ENCODE measurements at regions not wholly inside any gene's neighbourhood (a gene's known extent, or its start where the extent isn't known, plus 50 kb on each side); places are given as distances from the start of the nearest gene placed in this dataset.

DNA sequence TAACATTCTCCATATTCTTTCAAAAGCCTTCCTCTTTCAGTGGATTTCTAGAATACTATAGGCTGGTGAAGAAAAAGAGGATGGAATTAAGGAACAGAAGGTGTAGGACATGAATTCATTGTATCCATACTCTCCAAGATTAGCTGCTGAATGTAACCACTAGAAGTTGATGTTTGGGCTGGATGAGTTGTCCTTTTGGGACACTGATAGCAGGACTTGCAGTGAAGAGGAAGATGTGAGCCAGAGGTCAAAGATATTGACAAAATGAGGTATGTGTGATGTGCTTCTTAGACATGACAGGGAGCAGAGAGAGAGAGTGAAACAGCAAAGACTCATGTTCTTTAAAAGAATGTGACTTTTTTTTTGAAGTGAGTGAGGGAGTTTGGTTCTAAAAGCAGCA, 134.3 kb upstream of the MAN1A1 start:
- CTCF ChIA-PET: no interaction called here
- peaks cover 0 to 15% (median 3%) of the 10 kb centered on the region in 3 donors for H3K36me3 Mint-ChIP-seq

GRCh38 chr6:119482850-119483285, 133.3 kb upstream of the MAN1A1 start:
- peaks cover 0 to 7% (median 0%) of the 10 kb centered on the region in 5 donors for H3K9me3 Mint-ChIP-seq

More for the DNA sequence above, 134.3 kb upstream of the MAN1A1 start:
- no peak for DNase-seq
- Histone ChIP-seq H3K36me3 (ENCODE audit: insufficient read depth, low read length) (no peaks in the 10 kb centered on the region), H3K9me3 (ENCODE audit: low read length) (no peaks in the 10 kb centered on the region), H3K4me3 (ENCODE audit: low read length) (no peak overlapping the region), H3K27me3 (ENCODE audit: insufficient read depth, low read length, poor library complexity, severe bottlenecking) (no peaks in the 10 kb centered on the region), H3K27ac (ENCODE audit: low read depth, low read length) (no peak overlapping the region), H3K4me1 (ENCODE audit: insufficient read depth, low read length) (no peaks in the 10 kb centered on the region)
- POLR2A ChIA-PET: no interaction called here
- H3K27ac Mint-ChIP-seq: no peak overlapping the region
- H3K9me3 Mint-ChIP-seq: peaks cover 0 to 13% (median 0%) of the 10 kb centered on the region in 5 donors
- no peak overlapping the region for H3K4me3 Mint-ChIP-seq
- H3K27me3 Mint-ChIP-seq: peaks cover 4 to 5% of the 10 kb centered on the region in 2 donors
- H3K4me1 Mint-ChIP-seq: no peaks in the 10 kb centered on the region

GRCh38 chr6:119481976-119482375, 132.4 kb upstream of the MAN1A1 start:
- CTCF ChIA-PET: no interaction called here
- no peak overlapping the region for H3K4me3 ChIP-seq (ENCODE audit: low read length)
- Mint-ChIP-seq H3K36me3 (peaks cover 0 to 7% (median 2%) of the 10 kb centered on the region in 3 donors), H3K4me1 (no peaks in the 10 kb centered on the region), H3K4me3 (no peak overlapping the region), H3K27ac (no peak overlapping the region), H3K9me3 (no peaks in the 10 kb centered on the region), H3K27me3 (peaks cover 4 to 5% of the 10 kb centered on the region in 2 donors)
- POLR2A ChIA-PET: no interaction called here
- H3K36me3 ChIP-seq (ENCODE audit: insufficient read depth, low read length): no peaks in the 10 kb centered on the region
- H3K27ac ChIP-seq (ENCODE audit: low read depth, low read length): no peak overlapping the region
- no peaks in the 10 kb centered on the region for H3K9me3 ChIP-seq (ENCODE audit: low read length)
- no peaks in the 10 kb centered on the region for H3K4me1 ChIP-seq (ENCODE audit: insufficient read depth, low read length)
- no peak for DNase-seq
- no peaks in the 10 kb centered on the region for H3K27me3 ChIP-seq (ENCODE audit: insufficient read depth, low read length, poor library complexity, severe bottlenecking)

More at GRCh38 chr6:119482850-119483285, 133.3 kb upstream of the MAN1A1 start:
- no peak for DNase-seq
- no peaks in the 10 kb centered on the region for H3K9me3 ChIP-seq (ENCODE audit: low read length)
- Mint-ChIP-seq H3K4me3 (no peak overlapping the region), H3K27ac (no peak overlapping the region), H3K4me1 (no peaks in the 10 kb centered on the region), H3K36me3 (peaks cover 0 to 11% (median 2%) of the 10 kb centered on the region in 3 donors), H3K27me3 (peaks cover 4 to 5% of the 10 kb centered on the region in 2 donors)
- H3K4me1 ChIP-seq (ENCODE audit: insufficient read depth, low read length): no peaks in the 10 kb centered on the region
- POLR2A ChIA-PET: no interaction called here
- H3K36me3 ChIP-seq (ENCODE audit: insufficient read depth, low read length): no peaks in the 10 kb centered on the region
- no peaks in the 10 kb centered on the region for H3K27me3 ChIP-seq (ENCODE audit: insufficient read depth, low read length, poor library complexity, severe bottlenecking)
- H3K4me3 ChIP-seq (ENCODE audit: low read length): no peak overlapping the region
- CTCF ChIA-PET: no interaction called here
- H3K27ac ChIP-seq (ENCODE audit: low read depth, low read length): no peak overlapping the region

DNA sequence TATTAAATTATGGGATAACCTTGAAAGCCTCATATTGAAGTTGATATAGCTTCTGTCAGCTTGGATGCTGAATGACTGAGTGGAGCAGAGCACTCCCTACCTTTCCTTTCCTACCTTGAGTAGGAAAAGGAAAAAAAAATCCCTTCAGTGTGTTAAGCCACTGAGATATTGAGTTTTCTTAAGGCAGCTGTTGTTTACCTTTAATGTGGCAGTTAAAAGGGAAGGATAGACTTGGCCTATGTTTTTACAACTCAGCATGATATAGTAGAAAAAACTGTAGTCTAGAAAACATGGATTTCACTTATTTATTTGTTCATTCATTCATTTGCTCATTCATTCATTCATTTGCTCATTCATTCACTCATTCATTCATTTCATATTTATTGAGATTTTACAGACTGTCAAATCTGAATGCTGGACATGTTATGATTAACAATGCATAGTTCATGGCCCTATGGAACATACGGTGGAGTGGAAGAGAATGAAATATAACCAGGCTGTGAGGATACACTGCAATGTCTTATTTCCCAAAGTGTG, 131.5 kb upstream of the MAN1A1 start:
- POLR2A ChIA-PET: no interaction called here
- no peak for DNase-seq
- Histone ChIP-seq H3K36me3 (ENCODE audit: insufficient read depth, low read length) (no peaks in the 10 kb centered on the region), H3K4me1 (ENCODE audit: insufficient read depth, low read length) (no peaks in the 10 kb centered on the region), H3K27ac (ENCODE audit: low read depth, low read length) (no peak overlapping the region), H3K9me3 (ENCODE audit: low read length) (no peaks in the 10 kb centered on the region), H3K27me3 (ENCODE audit: insufficient read depth, low read length, poor library complexity, severe bottlenecking) (no peaks in the 10 kb centered on the region), H3K4me3 (ENCODE audit: low read length) (no peak overlapping the region)
- no peaks in the 10 kb centered on the region for H3K9me3 Mint-ChIP-seq
- no peaks in the 10 kb centered on the region for H3K4me1 Mint-ChIP-seq
- H3K27me3 Mint-ChIP-seq: peaks cover 4 to 5% of the 10 kb centered on the region in 2 donors
- H3K4me3 Mint-ChIP-seq: no peak overlapping the region
- H3K27ac Mint-ChIP-seq: no peak overlapping the region
- CTCF ChIA-PET: no interaction called here
- peaks cover 0 to 5% (median 2%) of the 10 kb centered on the region in 3 donors for H3K36me3 Mint-ChIP-seq

DNA sequence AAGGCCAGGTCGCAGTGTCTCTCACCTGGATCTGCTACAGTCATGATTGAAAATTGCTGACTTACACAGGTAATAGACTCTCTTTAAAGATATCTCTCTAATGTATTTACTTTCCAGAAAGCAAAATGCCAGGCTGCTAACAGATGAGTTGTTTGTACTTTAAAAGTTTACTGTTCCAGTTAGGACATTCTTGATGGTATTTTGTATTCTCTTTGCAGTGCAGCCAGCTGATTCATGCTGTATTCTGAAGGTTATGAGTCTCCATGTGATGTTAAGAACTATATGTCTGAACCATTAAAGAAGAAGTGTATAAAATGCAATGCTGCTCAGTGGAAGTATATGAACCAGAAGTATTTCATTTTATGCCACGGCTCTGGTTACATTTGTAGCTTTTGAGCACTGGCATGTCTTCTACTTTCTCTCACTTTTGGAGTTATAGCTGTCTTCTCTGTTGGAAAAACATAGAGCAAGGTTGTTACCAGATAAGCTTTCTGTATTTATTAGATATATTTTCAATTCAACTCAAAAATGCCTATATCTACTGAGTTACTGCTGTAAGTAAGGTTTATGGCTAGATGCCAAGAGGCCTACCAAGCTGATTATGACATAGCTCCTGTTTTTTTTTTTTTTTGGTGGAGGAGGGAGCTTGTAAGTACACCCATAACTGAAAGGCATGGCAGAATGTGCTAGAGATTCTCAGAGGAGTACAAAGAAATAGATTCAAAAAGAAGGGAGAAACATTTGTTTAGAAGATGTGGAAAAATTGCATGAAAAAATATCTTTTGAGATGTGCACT, 130.5 kb upstream of the MAN1A1 start:
- Histone ChIP-seq H3K27ac (ENCODE audit: low read depth, low read length) (no peak overlapping the region), H3K4me3 (ENCODE audit: low read length) (no peak overlapping the region), H3K4me1 (ENCODE audit: insufficient read depth, low read length) (no peaks in the 10 kb centered on the region), H3K36me3 (ENCODE audit: insufficient read depth, low read length) (no peaks in the 10 kb centered on the region), H3K27me3 (ENCODE audit: insufficient read depth, low read length, poor library complexity, severe bottlenecking) (no peaks in the 10 kb centered on the region), H3K9me3 (ENCODE audit: low read length) (no peaks in the 10 kb centered on the region)
- no peaks in the 10 kb centered on the region for H3K9me3 Mint-ChIP-seq
- ChIA-PET CTCF (no interaction called here), POLR2A (no interaction called here)
- no peak for DNase-seq
- H3K27me3 Mint-ChIP-seq: peaks cover 4 to 5% of the 10 kb centered on the region in 2 donors
- no peaks in the 10 kb centered on the region for H3K4me1 Mint-ChIP-seq
- H3K4me3 Mint-ChIP-seq: no peak overlapping the region
- H3K36me3 Mint-ChIP-seq: peaks cover 0 to 2% (median 0%) of the 10 kb centered on the region in 3 donors
- H3K27ac Mint-ChIP-seq: no peak overlapping the region

GRCh38 chr6:119476554-119476953, 127.0 kb upstream of the MAN1A1 start:
- H3K4me3 Mint-ChIP-seq: no peak overlapping the region
- peaks cover 0 to 5% (median 0%) of the 10 kb centered on the region in 5 donors for H3K9me3 Mint-ChIP-seq
- DNase-seq: no peak
- Histone ChIP-seq H3K36me3 (ENCODE audit: insufficient read depth, low read length) (no peaks in the 10 kb centered on the region), H3K4me3 (ENCODE audit: low read length) (no peak overlapping the region), H3K4me1 (ENCODE audit: insufficient read depth, low read length) (no peaks in the 10 kb centered on the region), H3K27ac (ENCODE audit: low read depth, low read length) (no peak overlapping the region), H3K27me3 (ENCODE audit: insufficient read depth, low read length, poor library complexity, severe bottlenecking) (no peaks in the 10 kb centered on the region), H3K9me3 (ENCODE audit: low read length) (no peaks in the 10 kb centered on the region)
- no peak overlapping the region for H3K27ac Mint-ChIP-seq
- H3K36me3 Mint-ChIP-seq: peaks cover 0 to 9% (median 3%) of the 10 kb centered on the region in 3 donors
- peaks cover 0 to under 1% (median 0%) of the 10 kb centered on the region in 3 donors for H3K4me1 Mint-ChIP-seq
- ChIA-PET CTCF (no interaction called here), POLR2A (no interaction called here)
- H3K27me3 Mint-ChIP-seq: no peaks in the 10 kb centered on the region

DNA sequence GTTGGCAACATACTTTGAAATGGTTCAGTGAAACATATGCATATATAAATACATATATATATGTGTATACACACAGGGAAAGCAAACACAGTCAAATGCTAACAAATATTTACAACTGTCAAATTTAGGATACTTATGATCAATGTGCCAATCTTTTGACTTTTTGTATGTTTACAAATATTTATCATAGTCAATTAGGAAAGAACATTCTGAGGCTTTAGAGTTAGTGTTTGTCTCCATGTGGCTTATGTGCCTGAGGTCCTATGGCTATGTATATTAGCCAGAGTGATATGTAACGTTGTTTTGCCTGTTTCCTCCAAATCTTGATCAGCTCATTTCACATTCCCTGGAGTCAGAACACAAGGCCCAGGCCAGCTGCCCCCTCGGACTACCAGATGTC, 126.5 kb upstream of the MAN1A1 start:
- Mint-ChIP-seq H3K4me3 (no peak overlapping the region), H3K27me3 (no peaks in the 10 kb centered on the region), H3K9me3 (peaks cover 0 to 5% (median 0%) of the 10 kb centered on the region in 5 donors), H3K27ac (no peak overlapping the region), H3K36me3 (peaks cover 0 to 9% (median 3%) of the 10 kb centered on the region in 3 donors), H3K4me1 (peaks cover 0 to 5% (median 5%) of the 10 kb centered on the region in 3 donors)
- ChIA-PET POLR2A (no interaction called here), CTCF (no interaction called here)
- H3K27me3 ChIP-seq (ENCODE audit: insufficient read depth, low read length, poor library complexity, severe bottlenecking): no peaks in the 10 kb centered on the region
- H3K27ac ChIP-seq (ENCODE audit: low read depth, low read length): no peak overlapping the region
- H3K36me3 ChIP-seq (ENCODE audit: insufficient read depth, low read length): no peaks in the 10 kb centered on the region
- H3K4me1 ChIP-seq (ENCODE audit: insufficient read depth, low read length): no peaks in the 10 kb centered on the region
- no peak overlapping the region for H3K4me3 ChIP-seq (ENCODE audit: low read length)
- no peak for DNase-seq
- no peaks in the 10 kb centered on the region for H3K9me3 ChIP-seq (ENCODE audit: low read length)

DNA sequence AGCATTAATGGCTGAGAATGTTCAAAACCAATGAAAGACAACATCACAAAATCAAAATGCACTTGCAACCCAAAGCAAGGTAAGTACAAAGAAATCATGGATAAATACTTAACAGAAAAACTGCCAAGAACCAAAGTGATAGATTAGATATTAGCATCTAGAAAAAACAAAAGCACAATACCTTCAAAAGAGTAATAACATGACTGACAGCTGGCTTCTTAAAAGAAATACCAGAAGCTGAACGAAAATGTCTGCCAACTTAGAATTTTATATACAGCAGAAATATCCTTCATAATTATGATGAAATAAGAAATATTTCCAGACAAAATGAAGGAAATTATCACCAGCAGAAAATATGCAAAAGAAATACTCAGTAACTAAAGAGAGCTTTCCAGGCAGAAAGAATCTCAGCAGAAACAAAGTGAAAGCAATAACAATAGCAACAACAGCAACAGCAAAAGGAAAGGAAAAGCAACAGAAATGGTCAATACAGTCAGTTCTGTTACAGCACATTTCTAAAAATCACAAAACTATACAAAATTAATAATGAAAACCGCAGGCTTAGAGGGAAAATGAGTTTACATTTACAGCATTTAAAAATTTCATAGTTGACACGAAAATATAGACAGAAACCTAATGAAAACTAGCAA, 121.5 kb upstream of the MAN1A1 start:
- Histone ChIP-seq H3K36me3 (ENCODE audit: insufficient read depth, low read length) (no peaks in the 10 kb centered on the region), H3K27ac (ENCODE audit: low read depth, low read length) (no peak overlapping the region), H3K4me3 (ENCODE audit: low read length) (no peak overlapping the region), H3K4me1 (ENCODE audit: insufficient read depth, low read length) (no peaks in the 10 kb centered on the region), H3K9me3 (ENCODE audit: low read length) (no peaks in the 10 kb centered on the region), H3K27me3 (ENCODE audit: insufficient read depth, low read length, poor library complexity, severe bottlenecking) (no peaks in the 10 kb centered on the region)
- no peak for DNase-seq
- no peaks in the 10 kb centered on the region for H3K27me3 Mint-ChIP-seq
- ChIA-PET POLR2A (no interaction called here), CTCF (no interaction called here)
- H3K36me3 Mint-ChIP-seq: peaks cover 0 to 9% (median 3%) of the 10 kb centered on the region in 3 donors
- peak overlapping the region; percentile 17 to 85 (median 69) for H3K4me3 Mint-ChIP-seq
- H3K27ac Mint-ChIP-seq: peak overlapping the region in 4 of 8 donors; percentile 20 to 72 (median 38)
- peaks cover 0 to 5% (median 0%) of the 10 kb centered on the region in 5 donors for H3K9me3 Mint-ChIP-seq
- H3K4me1 Mint-ChIP-seq: peaks cover 7 to 43% (median 31%) of the 10 kb centered on the region in 3 donors

Data from CD8-positive, alpha-beta memory T cell (primary cell).